ENCODE measurements at regions not wholly inside any gene's neighbourhood (a gene's known extent, or its start where the extent isn't known, plus 50 kb on each side); places are given as distances from the start of the nearest gene placed in this dataset.
"Not testable (repeated sequence)": the region's sequence is repeated elsewhere in the genome, so short reads cannot be mapped to it uniquely, and the experiment has no call there.

DNA sequence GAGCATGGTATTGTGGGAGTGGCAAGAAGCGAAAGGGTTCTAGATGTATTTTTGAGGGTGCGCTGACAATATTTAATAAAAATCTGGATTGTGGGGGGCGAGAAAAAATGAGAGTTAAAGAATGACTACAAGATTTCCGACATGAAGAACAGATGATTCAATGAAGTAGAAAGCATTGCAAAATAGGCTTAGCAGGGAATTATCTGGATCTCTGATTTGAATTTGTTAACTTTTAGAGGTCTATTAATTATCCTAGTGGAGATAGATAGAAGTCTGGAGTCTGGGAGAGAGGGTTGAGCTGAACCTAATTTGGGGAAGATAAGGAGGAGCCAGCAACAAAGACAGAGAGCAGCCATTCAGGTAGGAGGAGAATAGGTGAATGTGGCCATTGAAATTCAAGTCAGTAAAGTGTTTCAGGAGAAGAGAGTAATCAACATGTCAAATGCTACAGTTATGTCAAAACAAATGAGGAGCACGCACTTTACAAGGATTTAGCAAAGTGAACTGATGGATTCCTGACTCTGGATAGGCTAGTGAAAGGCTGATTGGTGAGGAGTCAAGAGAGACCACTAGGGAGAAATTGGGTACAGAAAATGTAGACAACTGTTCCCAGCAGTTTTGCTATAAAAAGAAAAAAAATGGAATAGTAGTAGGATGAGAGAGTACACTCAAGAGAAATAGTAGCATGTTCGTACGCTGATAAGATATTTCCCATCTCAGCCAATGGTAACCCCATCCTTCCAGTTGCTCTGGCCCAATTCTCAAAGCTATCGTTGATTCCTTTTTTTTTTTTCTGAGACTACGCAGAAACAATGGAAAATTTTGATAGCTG is 393.2 kb upstream of the CXADR start:
- no peak for DNase-seq (ENCODE audit: low read depth in 2 of 2)

DNA sequence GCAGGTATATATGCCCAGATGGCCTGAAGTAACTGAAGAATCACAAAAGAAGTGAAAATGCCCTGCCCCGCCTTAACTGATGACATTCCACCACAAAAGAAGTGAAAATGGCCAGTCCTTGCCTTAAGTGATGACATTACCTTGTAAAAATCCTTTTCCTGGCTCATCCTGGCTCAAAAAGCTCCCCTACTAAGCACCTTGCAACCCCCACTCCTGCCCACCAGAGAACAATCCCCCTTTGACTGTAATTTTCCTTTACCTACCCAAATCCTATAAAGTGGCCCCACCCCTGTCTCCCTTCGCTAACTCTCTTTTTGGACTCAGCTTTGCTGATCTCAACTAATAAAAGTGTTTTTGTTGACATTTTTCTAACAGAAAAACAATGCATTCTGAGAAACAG is 385.4 kb upstream of the CXADR start:
- not testable (repeated sequence) for DNase-seq (ENCODE audit: low read depth in 2 of 2)

GRCh38 chr21:17128132-17128531 is 384.7 kb upstream of the CXADR start:
- DNase-seq (ENCODE audit: low read depth in 2 of 2), result no peak

GRCh38 chr21:17139159-17139558 is 373.7 kb upstream of the CXADR start:
- DNase-seq (ENCODE audit: low read depth in 2 of 2), result not testable (repeated sequence)

GRCh38 chr21:17139696-17140095 is 373.1 kb upstream of the CXADR start:
- DNase-seq (ENCODE audit: low read depth in 2 of 2), result no peak

DNA sequence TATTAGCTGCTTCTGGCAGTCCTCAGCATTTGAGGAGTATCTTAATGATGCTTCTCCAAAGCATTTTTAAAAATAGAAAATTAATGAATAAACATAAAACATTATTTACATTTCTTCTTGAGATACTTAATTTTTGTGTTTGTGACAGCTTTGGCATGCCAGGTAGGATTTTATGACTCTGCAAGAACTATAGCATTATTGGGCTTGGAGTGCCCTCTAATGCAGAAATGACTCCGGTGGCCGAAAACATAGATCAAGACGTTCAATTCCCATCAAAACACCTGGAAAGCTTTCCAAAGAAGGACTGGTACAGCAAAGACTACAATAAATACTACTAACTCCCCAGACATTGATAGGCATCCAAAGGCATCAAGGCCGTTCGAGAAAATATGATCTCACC is 366.4 kb upstream of the CXADR start:
- DNase-seq (ENCODE audit: low read depth in 2 of 2), result no peak

DNA sequence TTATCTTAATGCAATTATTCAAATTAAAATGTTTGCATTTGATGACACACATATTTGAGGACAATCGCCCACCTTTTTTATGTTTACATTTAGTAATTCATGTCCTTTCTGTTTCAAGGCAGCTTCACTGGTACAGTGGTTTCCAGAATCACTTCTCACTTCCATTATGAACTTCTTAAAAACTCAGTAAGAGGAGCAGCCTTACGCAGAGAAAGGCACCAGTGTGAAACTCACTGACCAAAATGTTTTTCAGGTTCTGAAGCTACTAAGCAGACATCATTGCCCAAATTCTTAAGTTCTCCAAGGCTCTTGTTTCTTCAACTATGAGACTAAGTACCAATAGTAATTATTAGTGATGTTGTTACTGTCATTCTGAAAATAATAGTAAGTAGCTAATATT is 353.1 kb upstream of the CXADR start:
- no peak for DNase-seq (ENCODE audit: low read depth in 2 of 2)

- no peak for DNase-seq (ENCODE audit: low read depth in 2 of 2)
Observed at GRCh38 chr21:17185674-17186073, 327.2 kb upstream of the CXADR start.

DNA sequence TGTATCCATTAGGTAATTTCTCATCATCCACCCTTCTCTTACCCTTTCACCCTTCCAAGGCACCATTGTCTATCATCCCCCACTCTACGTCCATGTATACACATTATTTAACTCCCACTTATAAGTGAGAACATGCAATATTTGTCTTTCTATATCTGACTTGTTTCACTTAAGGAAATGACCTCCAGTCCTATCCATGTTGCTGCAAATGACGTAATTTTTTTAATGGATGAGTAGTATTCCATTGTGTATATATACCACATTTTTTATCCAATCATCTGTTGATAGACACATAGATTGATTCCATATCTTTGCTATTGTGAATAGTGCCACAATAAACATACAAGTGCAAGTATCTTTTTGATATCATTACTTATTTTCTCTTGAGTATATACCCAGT is 322.9 kb upstream of the CXADR start:
- DNase-seq (ENCODE audit: low read depth in 2 of 2), result no peak

DNA sequence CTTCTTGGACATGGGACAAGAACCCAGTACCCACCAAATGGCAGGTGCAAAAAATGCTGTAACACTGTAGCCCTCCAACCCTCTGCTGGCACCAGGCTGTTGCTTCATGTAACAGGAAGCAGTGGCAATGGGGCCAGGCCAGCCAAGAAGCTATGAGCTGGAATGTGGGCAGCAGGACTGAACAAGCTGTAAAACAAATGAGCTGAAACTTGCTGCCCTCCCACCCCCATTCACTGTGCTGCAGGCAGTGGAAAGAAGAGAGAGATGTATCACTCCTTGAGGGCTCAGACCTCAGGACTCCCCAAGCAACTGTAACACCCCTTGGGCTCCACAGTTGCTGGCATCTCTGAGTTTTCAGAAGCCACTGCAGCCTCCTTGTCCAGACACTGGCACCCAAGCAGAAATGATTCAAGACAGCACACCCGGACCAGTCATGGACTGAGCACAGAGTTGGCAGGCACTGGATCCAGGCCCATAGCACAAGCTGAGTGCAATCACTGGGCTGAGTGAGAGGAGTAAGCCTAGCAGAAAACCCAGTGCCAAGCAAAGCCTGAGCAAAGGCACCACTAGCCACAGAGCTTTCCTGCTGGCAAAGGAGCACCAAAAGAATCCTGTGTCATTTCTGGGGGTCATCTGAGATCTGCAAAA is 321.4 kb upstream of the CXADR start:
- DNase-seq (ENCODE audit: low read depth in 2 of 2), result no peak

- no peak for DNase-seq (ENCODE audit: low read depth in 2 of 2)
Observed at GRCh38 chr21:17195351-17195750, 317.5 kb upstream of the CXADR start.

GRCh38 chr21:17195976-17196375 is 316.9 kb upstream of the CXADR start:
- DNase-seq (ENCODE audit: low read depth in 2 of 2), result no peak

DNA sequence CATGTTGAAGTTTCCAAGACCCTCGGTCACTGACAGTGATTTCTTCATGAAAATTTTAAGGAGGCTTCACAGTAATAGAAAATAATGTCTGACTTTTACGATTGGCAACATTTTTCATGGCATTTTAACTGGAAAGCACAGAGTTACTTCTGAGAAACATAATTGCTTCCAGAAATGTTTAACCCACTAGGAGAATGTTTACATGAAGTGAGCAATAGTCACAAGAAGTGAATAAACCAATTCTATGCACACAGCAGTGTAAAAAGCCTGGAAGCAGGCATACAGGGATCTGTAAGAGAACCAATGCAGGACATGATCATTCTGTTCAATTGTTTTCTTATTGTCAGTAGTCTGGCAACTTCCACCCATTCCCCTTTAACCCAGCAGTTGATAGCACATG is 316.2 kb upstream of the CXADR start:
- no peak for DNase-seq (ENCODE audit: low read depth in 2 of 2)

- no peak for DNase-seq (ENCODE audit: low read depth in 2 of 2)
Observed at GRCh38 chr21:17197996-17198395, 314.8 kb upstream of the CXADR start.

DNA sequence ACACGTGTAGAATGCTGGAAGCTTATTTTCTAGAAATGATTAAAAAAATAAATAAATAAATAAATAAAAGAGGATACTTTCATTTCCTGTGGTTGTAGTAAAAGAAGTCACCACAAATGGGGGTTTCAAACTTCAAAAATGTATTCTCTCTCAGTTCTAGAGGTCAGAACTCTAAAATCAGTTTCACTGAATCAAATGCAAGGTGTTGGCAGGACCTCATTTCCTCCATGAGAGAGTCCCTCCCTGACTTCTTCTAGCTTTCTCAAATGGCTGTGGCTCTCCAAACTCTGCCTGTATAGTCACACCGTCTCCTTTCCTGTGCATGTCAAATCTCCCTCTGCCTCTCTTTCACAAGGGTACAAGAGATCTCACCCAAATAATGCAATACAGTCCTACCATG is 312.6 kb upstream of the CXADR start:
- DNase-seq (ENCODE audit: low read depth in 2 of 2), result no peak

GRCh38 chr21:17201741-17202260 is 311.0 kb upstream of the CXADR start:
- DNase-seq (ENCODE audit: low read depth in 2 of 2), result no peak

GRCh38 chr21:17214801-17215200 is 298.0 kb upstream of the CXADR start:
- DNase-seq (ENCODE audit: low read depth in 2 of 2), result no peak

DNA sequence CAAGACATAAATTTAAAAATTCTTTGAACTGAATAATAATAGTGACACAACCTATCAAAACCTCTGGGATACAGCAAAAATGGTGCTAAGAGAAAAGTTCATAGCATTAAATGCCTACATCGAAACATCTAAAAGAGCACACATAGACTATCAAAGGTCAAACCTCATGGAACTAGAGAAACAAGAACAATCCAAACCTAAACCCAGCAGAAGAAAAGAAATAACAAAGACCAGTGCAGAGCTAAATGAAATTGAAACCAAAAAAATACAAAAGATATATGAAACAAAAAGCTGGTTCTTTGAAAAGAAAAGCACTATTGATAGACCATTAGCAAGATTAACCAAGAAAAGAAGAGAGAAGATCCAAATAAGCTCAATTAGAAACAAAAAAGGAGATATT is 293.8 kb upstream of the CXADR start:
- not testable (repeated sequence) for DNase-seq (ENCODE audit: low read depth in 2 of 2)

DNA sequence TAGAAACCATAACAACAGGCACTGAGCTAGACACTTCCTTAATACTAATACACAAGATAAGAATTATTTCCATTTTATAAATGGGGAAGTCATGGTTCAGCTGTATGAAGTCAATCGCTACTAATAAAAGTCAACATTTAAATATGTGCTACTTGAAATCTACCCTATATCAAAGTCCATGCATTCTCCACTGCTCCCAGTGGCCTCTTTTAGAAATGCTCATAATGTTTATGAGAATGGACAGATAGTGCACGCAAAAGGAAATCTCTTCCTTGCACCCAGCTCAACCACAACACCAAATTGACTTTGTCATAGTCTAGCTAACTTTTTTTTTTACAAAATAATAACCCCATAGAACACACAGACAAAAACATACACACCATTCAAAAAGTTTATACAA is 281.7 kb upstream of the CXADR start:
- no peak for DNase-seq (ENCODE audit: low read depth in 2 of 2)

DNA sequence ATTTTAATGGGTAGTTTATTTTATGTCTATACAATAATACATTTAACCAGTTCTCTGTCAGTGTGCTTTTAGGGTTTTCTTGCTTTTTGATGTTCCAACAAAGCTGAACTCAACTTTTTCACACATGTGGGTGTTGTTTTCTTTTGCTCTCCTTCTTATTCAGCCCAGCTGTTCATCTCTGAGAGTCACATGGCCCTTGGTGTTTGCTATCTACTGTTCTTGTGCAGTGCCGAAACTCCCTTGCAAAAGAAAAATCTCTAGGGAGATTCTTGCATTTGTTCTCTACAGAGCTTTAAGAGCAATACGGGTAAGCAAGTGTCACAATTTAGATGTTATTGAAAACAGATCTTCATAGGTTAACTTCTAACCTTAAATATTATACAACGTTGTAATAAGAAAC is 281.1 kb upstream of the CXADR start:
- DNase-seq (ENCODE audit: low read depth in 2 of 2), result no peak

DNA sequence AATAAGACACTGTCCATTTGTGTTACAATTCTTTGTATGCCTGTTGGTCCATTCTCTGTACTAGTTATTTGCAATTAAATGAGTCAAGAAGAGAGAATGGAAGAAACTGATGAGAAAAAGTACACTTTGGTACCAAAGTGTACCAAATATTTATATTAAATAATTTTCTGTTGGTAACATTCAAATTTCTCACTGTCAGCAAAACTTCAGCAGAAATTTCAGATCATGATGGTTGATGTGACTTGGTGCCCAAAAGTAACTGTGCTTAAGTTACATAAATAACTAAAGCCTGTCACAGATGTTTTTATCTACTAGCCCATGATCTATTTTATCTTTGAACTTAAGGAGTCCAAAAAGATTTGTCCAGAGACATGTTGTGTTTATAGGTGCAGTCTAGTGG is 274.4 kb upstream of the CXADR start:
- no peak for DNase-seq (ENCODE audit: low read depth in 2 of 2)

GRCh38 chr21:17250778-17251241 is 262.0 kb upstream of the CXADR start:
- no peak for DNase-seq (ENCODE audit: low read depth in 2 of 2)

DNA sequence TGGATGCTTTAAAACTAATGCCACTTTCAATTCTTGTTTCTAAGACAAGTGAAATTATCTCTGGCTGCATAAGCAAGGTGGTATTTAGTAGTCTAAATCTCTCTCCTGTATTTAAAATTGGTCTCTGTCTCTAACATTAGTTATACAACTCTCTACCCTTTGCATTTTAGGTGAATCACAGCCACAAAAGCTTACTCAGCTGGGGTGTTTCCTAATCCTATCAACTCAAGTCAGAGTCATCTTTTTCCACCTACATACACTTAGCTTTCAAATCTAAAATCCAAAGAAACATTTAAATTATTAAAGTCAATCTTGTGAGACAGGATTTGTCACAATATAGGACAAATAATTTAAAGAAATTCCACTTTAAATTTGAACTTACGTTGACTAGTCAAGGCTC is 255.1 kb upstream of the CXADR start:
- DNase-seq (ENCODE audit: low read depth in 2 of 2), result no peak

All from fibroblast of skin of left quadriceps (primary cell).